Trophoblast cell (in vitro differentiated cells and primary cell): ENCODE measurements at regions not wholly inside any gene's neighbourhood (a gene's known extent, or its start where the extent isn't known, plus 50 kb on each side); places are given as distances from the start of the nearest gene placed in this dataset.

Experiments
- DNase-seq, 2 donors: peaks; one replicate each; pipeline ENCODE4 v3.0.0-alpha.2; 2016
- H2AFZ ChIP-seq: 2 replicates; pipeline ENCODE4 v1.6.1; 2013; ENCODE audit warnings: low read length, moderate library complexity, mild to moderate bottlenecking; ENCODE audit not compliant: insufficient read depth, poor library complexity
- H2AK5ac ChIP-seq: 2 replicates; pipeline ENCODE4 v1.6.1; 2013; ENCODE audit warnings: mild to moderate bottlenecking, low read length
- H2BK120ac ChIP-seq: 2 replicates; pipeline ENCODE4 v1.6.1; 2013; ENCODE audit warnings: low read length, mild to moderate bottlenecking, moderate library complexity; ENCODE audit not compliant: insufficient read depth, poor library complexity
- H2BK12ac ChIP-seq: 2 replicates; pipeline ENCODE4 v1.6.1; 2013; ENCODE audit warnings: mild to moderate bottlenecking, low read length, moderate library complexity
- H2BK5ac ChIP-seq: 2 replicates; pipeline ENCODE4 v1.6.1; 2013; ENCODE audit warnings: low read length, low read depth, moderate library complexity, mild to moderate bottlenecking; ENCODE audit not compliant: poor library complexity
- H3K14ac ChIP-seq: 2 replicates; pipeline ENCODE4 v1.6.1; 2013; ENCODE audit warnings: mild to moderate bottlenecking, low read length
- H3K18ac ChIP-seq: 2 replicates; pipeline ENCODE4 v1.6.1; 2013; ENCODE audit warnings: mild to moderate bottlenecking, low read length
- H3K23ac ChIP-seq: 2 replicates; pipeline ENCODE4 v1.6.1; 2013; ENCODE audit warnings: low read length
- H3K27ac ChIP-seq: 2 replicates; pipeline ENCODE4 v1.5.1; 2013; ENCODE audit warnings: low read depth, mild to moderate bottlenecking, inconsistent platforms, low read length, moderate library complexity
- H3K27me3 ChIP-seq: 2 replicates; pipeline ENCODE4 v1.6.1; 2013; ENCODE audit warnings: inconsistent platforms, mild to moderate bottlenecking, low read length, moderate library complexity; ENCODE audit not compliant: insufficient read depth
- H3K36me3 ChIP-seq, 2 experiments: 1 replicate in 1 of 2; 2 replicates in 1 of 2; pipeline ENCODE4 v1.6.1; 2013; ENCODE audit warnings: low read length in 2 of 2, mild to moderate bottlenecking in 2 of 2, moderate library complexity in 1 of 2; ENCODE audit not compliant: insufficient read depth in 2 of 2, control insufficient read depth in 1 of 2
- H3K4ac ChIP-seq: 2 replicates; pipeline ENCODE4 v1.6.1; 2013; ENCODE audit warnings: low read depth, mild to moderate bottlenecking, low read length, moderate library complexity
- H3K4me1 ChIP-seq, 2 experiments: 1 replicate in 1 of 2; 2 replicates in 1 of 2; pipeline ENCODE4 v1.6.1; 2013; ENCODE audit warnings: low read length in 2 of 2, mild to moderate bottlenecking in 2 of 2, moderate library complexity in 1 of 2; ENCODE audit not compliant: insufficient read depth in 2 of 2, control insufficient read depth in 1 of 2
- H3K4me2 ChIP-seq: 2 replicates; pipeline ENCODE4 v1.6.1; 2013; ENCODE audit warnings: inconsistent platforms, mild to moderate bottlenecking, low read length, moderate library complexity
- H3K4me3 ChIP-seq: 2 replicates; pipeline ENCODE4 v1.5.1; 2013; ENCODE audit warnings: mild to moderate bottlenecking, low read depth, low read length, inconsistent platforms
- H3K79me1 ChIP-seq: one replicate; pipeline ENCODE4 v1.6.1; 2013; ENCODE audit warnings: low read length
- H3K79me2 ChIP-seq: 2 replicates; pipeline ENCODE4 v1.6.1; 2013; ENCODE audit warnings: low read length, mild to moderate bottlenecking; ENCODE audit not compliant: control insufficient read depth, insufficient read depth, poor library complexity
- H3K9ac ChIP-seq: 2 replicates; pipeline ENCODE4 v1.6.1; 2013; ENCODE audit warnings: mild to moderate bottlenecking, low read length
- H3K9me3 ChIP-seq: 2 replicates; pipeline ENCODE4 v1.6.1; 2013; ENCODE audit warnings: low read depth, mild to moderate bottlenecking, control low read depth, inconsistent platforms, low read length; ENCODE audit not compliant: insufficient read depth
- H4K12ac ChIP-seq: 2 replicates; pipeline ENCODE4 v1.6.1; 2013; ENCODE audit warnings: low read depth, mild to moderate bottlenecking, low read length, moderate library complexity
- H4K8ac ChIP-seq: 2 replicates; pipeline ENCODE4 v1.6.1; 2013; ENCODE audit warnings: low read depth, mild to moderate bottlenecking, low read length, moderate library complexity
- H4K91ac ChIP-seq: one replicate; pipeline ENCODE4 v1.6.1; 2013; ENCODE audit warnings: low read depth, mild to moderate bottlenecking, low read length, moderate library complexity
- WGBS: extraction: QIAGEN DNeasy Blood & Tissue Kit; methylation state at CpG from one replicate; pipeline ENCODE4 v1.1.7; 2013; ENCODE audit warnings: missing lambda C conversion rate; ENCODE audit not compliant: insufficient read length, insufficient coverage; ENCODE audit errors: extremely low coverage; 5-methylcytosine and 5-hydroxymethylcytosine counted together

DNA sequence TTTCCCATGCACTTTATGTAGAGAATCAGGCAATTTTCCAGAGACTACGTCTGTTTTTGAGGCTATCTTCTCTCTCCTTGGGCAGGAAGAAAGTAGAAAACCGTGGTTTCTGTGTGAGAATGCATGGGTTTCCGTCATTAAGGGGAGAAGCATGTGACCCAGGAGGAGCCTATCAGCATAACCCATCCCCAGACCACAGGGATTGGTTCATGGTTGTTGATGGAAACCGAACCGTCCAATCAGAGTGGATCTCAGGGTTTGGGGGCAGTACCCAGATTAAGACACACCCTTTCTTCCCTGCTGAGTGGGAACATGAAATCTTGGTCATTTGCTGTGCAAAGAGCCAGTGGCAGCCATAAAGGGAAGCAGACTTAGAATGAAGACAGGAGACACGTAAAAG lies 517.8 kb downstream of the MN1 start:
- Histone ChIP-seq H3K4me1 (peaks cover 0 to 2% of the 10 kb centered on the region in 2 experiments), H2BK12ac (no peak overlapping the region), H3K27me3 (no peaks in the 10 kb centered on the region), H3K4me3 (no peak overlapping the region), H3K23ac (no peak overlapping the region), H3K9ac (no peak overlapping the region), H4K8ac (no peak overlapping the region), H3K27ac (no peak overlapping the region), H3K36me3 (no peaks in the 10 kb centered on the region), H4K12ac (no peak overlapping the region), H2AFZ (no peak overlapping the region), H4K91ac (no peak overlapping the region), H3K18ac (no peak overlapping the region), H3K4me2 (no peak overlapping the region), H2AK5ac (no peak overlapping the region), H3K9me3 (no peaks in the 10 kb centered on the region), H2BK120ac (no peak overlapping the region), H3K4ac (no peak overlapping the region), H3K79me1 (no peaks in the 10 kb centered on the region), H3K14ac (no peak overlapping the region), H2BK5ac (no peak overlapping the region), H3K79me2 (no peaks in the 10 kb centered on the region)
- WGBS, result no CpG with 5 or more reads among the region's 6 CpGs
- no peak for DNase-seq

DNA sequence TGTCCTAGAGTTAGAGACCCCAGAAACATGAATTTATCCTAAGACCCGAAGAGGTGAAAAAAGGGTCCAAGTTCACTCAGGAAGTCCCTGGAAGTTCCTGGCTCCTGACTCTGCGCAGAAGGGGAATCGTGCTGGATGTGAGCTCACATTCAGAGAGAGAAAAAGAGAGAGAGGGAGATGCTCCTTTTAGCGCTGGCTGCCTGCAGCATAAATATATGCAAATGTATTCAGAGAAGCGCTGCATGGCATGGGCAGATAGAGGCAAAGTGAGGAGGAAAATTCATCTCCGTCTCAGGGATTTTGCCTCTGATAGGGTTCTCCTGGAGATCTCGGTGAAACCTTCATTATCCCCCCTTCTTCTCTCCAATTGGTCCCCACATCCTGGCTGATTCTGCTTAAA lies 517.2 kb downstream of the MN1 start:
- Histone ChIP-seq H3K36me3 (no peaks in the 10 kb centered on the region), H3K4me2 (no peak overlapping the region), H3K18ac (no peak overlapping the region), H3K9me3 (no peaks in the 10 kb centered on the region), H3K79me1 (no peaks in the 10 kb centered on the region), H3K23ac (no peak overlapping the region), H2BK12ac (no peak overlapping the region), H3K14ac (no peak overlapping the region), H3K27ac (no peak overlapping the region), H2BK120ac (no peak overlapping the region), H4K91ac (no peak overlapping the region), H4K8ac (no peak overlapping the region), H3K27me3 (no peaks in the 10 kb centered on the region), H2AK5ac (no peak overlapping the region), H2AFZ (no peak overlapping the region), H2BK5ac (no peak overlapping the region), H4K12ac (no peak overlapping the region), H3K4me1 (peaks cover 0 to 2% of the 10 kb centered on the region in 2 experiments), H3K9ac (no peak overlapping the region), H3K79me2 (no peaks in the 10 kb centered on the region), H3K4me3 (no peak overlapping the region), H3K4ac (no peak overlapping the region)
- no peak for DNase-seq
- no CpG with 5 or more reads among the region's 7 CpGs for WGBS

DNA sequence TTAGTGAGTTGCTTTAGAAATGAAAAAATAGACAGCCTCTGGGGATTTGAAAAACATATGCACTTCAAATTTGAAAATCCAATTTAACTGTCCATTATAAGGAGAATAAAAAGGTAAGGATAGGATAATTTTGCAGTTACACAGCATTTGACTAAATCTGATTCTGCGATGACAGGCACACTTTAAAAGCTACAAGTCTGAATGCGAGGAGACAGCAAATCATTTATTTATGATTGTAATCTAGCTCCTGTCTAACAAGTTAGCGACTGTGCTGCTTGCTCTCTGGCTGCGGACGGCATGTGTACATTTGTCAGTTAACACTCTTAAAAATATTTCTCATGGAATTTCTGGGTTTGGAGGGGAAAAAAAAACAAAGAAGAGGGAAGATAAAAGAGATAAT lies 514.8 kb downstream of the MN1 start:
- H2BK5ac ChIP-seq, result no peak overlapping the region

DNA sequence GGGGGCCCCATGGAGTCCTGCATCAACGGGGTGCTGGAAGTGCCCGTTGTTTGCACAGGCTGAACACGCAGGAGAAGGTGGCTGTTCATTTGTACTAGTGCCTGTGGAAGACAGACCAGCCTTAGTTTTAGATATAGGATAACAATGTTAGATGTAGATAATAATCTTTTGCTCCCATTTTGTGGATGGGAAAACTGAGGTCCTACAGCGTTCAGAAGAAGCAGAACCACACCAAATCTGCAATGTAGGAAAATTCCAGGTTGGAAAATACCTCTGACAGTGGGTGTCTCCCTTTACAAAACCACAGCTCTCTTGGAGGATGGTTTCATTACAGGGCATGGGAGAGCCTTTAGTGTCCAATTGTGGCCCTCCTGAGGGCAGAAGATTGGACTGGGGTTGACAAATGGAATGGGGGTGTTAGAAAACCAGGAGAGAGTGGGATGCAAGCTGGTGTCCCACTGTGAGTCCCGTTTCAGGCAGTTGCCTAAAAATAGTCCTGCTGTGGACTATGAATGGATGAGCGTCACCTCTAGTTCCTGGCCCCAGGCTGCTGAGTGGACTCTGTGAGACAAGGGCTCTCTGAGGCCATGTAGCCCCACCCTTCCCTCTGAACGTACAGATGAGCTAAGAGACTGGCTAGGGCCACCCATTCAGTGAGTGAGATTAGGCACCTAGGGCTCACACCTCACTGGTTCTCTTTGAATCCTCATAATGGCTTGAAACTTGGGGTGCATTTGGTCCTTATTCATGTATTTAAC lies 508.8 kb downstream of the MN1 start:
- no peak overlapping the region for H2BK5ac ChIP-seq
- H4K12ac ChIP-seq, result no peak overlapping the region
- H2BK12ac ChIP-seq, result no peak overlapping the region
- H3K36me3 ChIP-seq, result no peaks in the 10 kb centered on the region
- H3K9me3 ChIP-seq, result no peaks in the 10 kb centered on the region
- H3K79me2 ChIP-seq, result no peaks in the 10 kb centered on the region
- H3K18ac ChIP-seq, result peak overlapping the region; percentile 27
- H3K14ac ChIP-seq, result no peak overlapping the region
- no peak overlapping the region for H3K4ac ChIP-seq
- no peak overlapping the region for H3K9ac ChIP-seq
- H3K4me3 ChIP-seq, result no peak overlapping the region
- H3K23ac ChIP-seq, result no peak overlapping the region
- no peak overlapping the region for H4K8ac ChIP-seq
- no peak overlapping the region for H2AFZ ChIP-seq
- no peak overlapping the region for H2AK5ac ChIP-seq
- no peaks in the 10 kb centered on the region for H3K79me1 ChIP-seq
- no peak for DNase-seq
- H3K27me3 ChIP-seq, result no peaks in the 10 kb centered on the region
- H4K91ac ChIP-seq, result no peak overlapping the region
- no CpG with 5 or more reads among the region's 7 CpGs for WGBS
- H3K4me2 ChIP-seq, result no peak overlapping the region
- H3K27ac ChIP-seq, result no peak overlapping the region
- no peak overlapping the region for H2BK120ac ChIP-seq
- H3K4me1 ChIP-seq, result peaks cover 2% of the 10 kb centered on the region in 2 experiments

More for the DNA sequence above, 514.8 kb downstream of the MN1 start:
- no peak overlapping the region for H4K8ac ChIP-seq
- no peak overlapping the region for H3K14ac ChIP-seq
- H4K91ac ChIP-seq, result no peak overlapping the region
- no peak overlapping the region for H2BK12ac ChIP-seq
- H3K36me3 ChIP-seq, result no peaks in the 10 kb centered on the region
- H3K9ac ChIP-seq, result no peak overlapping the region
- no peaks in the 10 kb centered on the region for H3K79me2 ChIP-seq
- H3K4ac ChIP-seq, result no peak overlapping the region
- WGBS, result no CpG with 5 or more reads among the region's 5 CpGs
- DNase-seq, result no peak
- peaks cover 0 to 2% of the 10 kb centered on the region in 2 experiments for H3K4me1 ChIP-seq
- no peak overlapping the region for H2AFZ ChIP-seq
- no peak overlapping the region for H3K23ac ChIP-seq
- H3K79me1 ChIP-seq, result no peaks in the 10 kb centered on the region
- no peak overlapping the region for H3K4me2 ChIP-seq
- H3K18ac ChIP-seq, result no peak overlapping the region
- H3K9me3 ChIP-seq, result no peaks in the 10 kb centered on the region
- no peak overlapping the region for H3K27ac ChIP-seq
- no peak overlapping the region for H3K4me3 ChIP-seq
- no peaks in the 10 kb centered on the region for H3K27me3 ChIP-seq
- H4K12ac ChIP-seq, result no peak overlapping the region
- no peak overlapping the region for H2BK120ac ChIP-seq
- no peak overlapping the region for H2AK5ac ChIP-seq
